Mucosa of descending colon (tissue), 3 donors: ENCODE measurements at regions not wholly inside any gene's neighbourhood (a gene's known extent, or its start where the extent isn't known, plus 50 kb on each side); places are given as distances from the start of the nearest gene placed in this dataset.

ENCODE experiments used
- ATAC-seq: fragments of 200-7000 bp; cut with Tn5 transposase; one replicate; pipeline ENCODE4 v1.9.1; 2020; ENCODE audit warnings: mild to moderate bottlenecking, moderate library complexity
- DNase-seq, 3 donors: peaks; one replicate each; pipeline ENCODE4 v3.0.0-alpha.2; 2020
- H3K36me3 ChIP-seq: fragments of 200-600 bp; one replicate; pipeline ENCODE4 v1.8.0; 2021; ENCODE audit warnings: low read depth, mild to moderate bottlenecking
- H3K4me1 ChIP-seq: fragments of 200-600 bp; one replicate; pipeline ENCODE4 v1.8.0; 2021; ENCODE audit warnings: low read depth, mild to moderate bottlenecking
- H3K4me3 ChIP-seq: fragments of 200-600 bp; one replicate; pipeline ENCODE4 v1.8.0; 2021; ENCODE audit warnings: mild to moderate bottlenecking
- H3K9me3 ChIP-seq: fragments of 200-600 bp; one replicate; pipeline ENCODE4 v1.8.0; 2021; ENCODE audit warnings: mild to moderate bottlenecking
- CTCF ChIP-seq: fragments of 200-600 bp; IDR thresholded peaks from one replicate; pipeline ENCODE4 v1.8.0; 2022; ENCODE audit warnings: antibody characterized with exemption, mild to moderate bottlenecking
- intact Hi-C, 2 donors: fragments of 100-400 bp; cut with DNase I in 1 of 2; cut with micrococcal nuclease in 1 of 2; formaldehyde crosslinking; loops; one replicate each; pipeline versions ENCODE4 v1.11.0 to v1.11.1; 2022; cut with DNase I, micrococcal nuclease
- donor health status: DM: no; HTN: no; CAD: no; lungs with moderate emphysema.
- donor health status: DM: no; HTN: no; CAD: no.
- donor health status: DM: no; HTN: yes; CAD: no.

GRCh38 chr13:74040200-74040599, 94.0 kb downstream of the KLF12 start:
- peak; percentile 20 for TF ChIP-seq CTCF
- peak in 2 of 3 donors; percentile 72 to 75 for DNase-seq
- intact Hi-C loops, result no loop called here
- no peaks in the 10 kb centered on the region for H3K4me1 ChIP-seq
- H3K9me3 ChIP-seq, result no peaks in the 10 kb centered on the region
- peak; percentile 96 for ATAC-seq
- H3K36me3 ChIP-seq, result no peaks in the 10 kb centered on the region
- no peak overlapping the region for H3K4me3 ChIP-seq

DNA sequence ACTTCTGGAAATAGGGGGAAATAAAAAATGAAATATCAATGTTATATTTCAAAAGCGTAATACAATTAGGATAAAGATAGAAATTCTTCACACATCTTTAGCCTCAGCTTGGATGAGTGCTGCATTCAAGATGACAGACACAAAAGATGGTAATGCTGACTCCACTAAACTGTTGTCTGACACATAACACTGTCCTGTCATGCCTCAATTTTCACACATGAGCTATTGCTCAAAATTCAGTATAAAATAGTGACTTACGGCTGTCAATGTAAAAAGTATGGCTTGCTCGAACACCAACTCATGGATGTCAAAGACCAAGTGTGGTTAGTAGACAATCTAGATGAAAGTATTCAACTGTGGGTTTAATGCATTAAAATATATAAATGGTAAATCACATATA, 94.5 kb downstream of the KLF12 start:
- intact Hi-C loops, result no loop called here
- ATAC-seq (no peak), DNase-seq (no peak)
- TF ChIP-seq CTCF, result no peak
- Histone ChIP-seq H3K4me3 (no peak overlapping the region), H3K36me3 (no peaks in the 10 kb centered on the region), H3K4me1 (no peaks in the 10 kb centered on the region), H3K9me3 (no peaks in the 10 kb centered on the region)

GRCh38 chr13:74039154-74039553, 95.0 kb downstream of the KLF12 start:
- no peak overlapping the region for H3K4me3 ChIP-seq
- DNase-seq, result no peak
- H3K36me3 ChIP-seq, result no peaks in the 10 kb centered on the region
- no peak for ATAC-seq
- H3K9me3 ChIP-seq, result no peaks in the 10 kb centered on the region
- no peaks in the 10 kb centered on the region for H3K4me1 ChIP-seq
- intact Hi-C loops, result no loop called here
- no peak for TF ChIP-seq CTCF

DNA sequence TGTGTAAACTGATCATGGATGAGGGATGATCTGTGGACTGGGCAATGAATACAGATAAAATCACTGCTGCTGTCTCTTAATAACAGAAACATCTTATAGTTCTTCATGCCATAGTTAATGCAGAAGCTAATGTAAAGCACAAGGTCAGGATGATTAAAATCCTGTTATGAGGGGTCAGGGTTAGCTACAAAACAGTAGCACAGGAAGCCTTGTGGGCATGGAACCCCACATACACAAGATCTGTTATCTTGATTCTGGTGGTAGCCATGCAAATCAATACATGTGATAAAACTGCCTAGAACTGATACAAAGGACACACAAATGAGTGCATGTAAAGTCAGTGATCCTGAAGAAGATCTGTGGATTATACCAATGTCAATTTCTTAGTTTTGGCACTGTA, 96.4 kb downstream of the KLF12 start:
- Histone ChIP-seq H3K4me3 (no peak overlapping the region), H3K36me3 (no peaks in the 10 kb centered on the region), H3K9me3 (no peaks in the 10 kb centered on the region), H3K4me1 (no peaks in the 10 kb centered on the region)
- intact Hi-C loops, result no loop called here
- DNase-seq (no peak), ATAC-seq (no peak)
- no peak for TF ChIP-seq CTCF

DNA sequence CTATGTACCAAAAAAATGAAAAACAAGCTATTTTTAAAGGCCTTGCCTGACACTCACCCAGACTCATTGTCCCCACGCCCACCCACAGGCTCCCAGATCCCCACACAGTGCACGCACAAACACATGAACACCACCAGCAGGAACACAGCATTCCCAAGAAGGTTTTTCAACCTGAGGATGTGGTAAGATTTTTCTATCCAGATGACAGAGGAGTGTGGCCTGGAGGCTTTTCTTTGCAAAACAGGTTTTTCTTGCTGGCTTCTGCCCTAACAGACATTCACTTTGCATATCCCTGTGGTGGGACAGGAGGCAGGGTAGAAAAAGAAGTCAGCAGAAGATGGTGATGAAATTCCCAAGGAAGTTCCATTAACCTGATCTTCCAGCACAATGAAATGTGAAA, 97.8 kb downstream of the KLF12 start:
- intact Hi-C loops, result no loop called here
- Histone ChIP-seq H3K4me1 (no peaks in the 10 kb centered on the region), H3K36me3 (no peaks in the 10 kb centered on the region), H3K4me3 (no peak overlapping the region), H3K9me3 (no peaks in the 10 kb centered on the region)
- no peak for TF ChIP-seq CTCF
- DNase-seq (no peak), ATAC-seq (no peak)

DNA sequence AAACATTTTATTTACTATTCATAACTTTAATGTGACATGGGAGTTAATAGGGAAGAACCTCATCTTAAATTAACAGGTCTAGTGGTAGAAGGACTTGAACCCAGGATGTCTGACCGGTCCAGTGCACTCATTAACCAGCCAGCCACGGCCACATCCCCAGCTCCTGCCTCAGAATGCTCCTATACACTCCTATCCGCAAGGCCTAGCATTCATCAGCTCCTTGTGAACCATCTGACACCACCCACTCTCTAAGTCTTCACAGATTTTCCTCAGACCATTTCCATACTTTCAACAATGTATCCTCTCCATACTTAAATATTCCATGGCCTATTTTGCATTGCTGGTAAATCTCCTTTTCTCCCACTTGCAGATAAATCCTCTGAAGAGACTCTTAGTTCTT, 98.3 kb downstream of the KLF12 start:
- ATAC-seq (no peak), DNase-seq (no peak)
- H3K9me3 ChIP-seq, result no peaks in the 10 kb centered on the region
- TF ChIP-seq CTCF, result no peak
- H3K36me3 ChIP-seq, result no peaks in the 10 kb centered on the region
- no peaks in the 10 kb centered on the region for H3K4me1 ChIP-seq
- intact Hi-C loops, result no loop called here
- H3K4me3 ChIP-seq, result no peak overlapping the region
